GM12878 (cell line): ENCODE measurements at regions not wholly inside any gene's neighbourhood (a gene's known extent, or its start where the extent isn't known, plus 50 kb on each side); places are given as distances from the start of the nearest gene placed in this dataset.
"Not testable (repeated sequence)": the region's sequence is repeated elsewhere in the genome, so short reads cannot be mapped to it uniquely, and the experiment has no call there.

Experiments
- ATAC-seq: fragments of 200-7000 bp; cut with Tn5 transposase; 3 replicates; pipeline ENCODE4 v1.9.1; 2020; ENCODE audit warnings: mild to moderate bottlenecking, moderate library complexity
- BruUV-seq: library from RNA; stranded (reverse); fragments of 400-500 nt; replicated peaks from 2 replicates; lab custom pipeline; 2021; lab: Mats Ljungman, UMichigan
- CTCF ChIA-PET: fragments of 300-600 bp; sonication (Branson Sonifier 250); formaldehyde crosslinking; extraction: SDS; loops from one replicate; lab custom pipeline; 2021; ENCODE audit warnings: inconsistent platforms; lab: Yijun Ruan, JAX
- POLR2A ChIA-PET: fragments of 350-600 bp; formaldehyde crosslinking; extraction: SDS; loops from one replicate; lab custom pipeline; 2021; ENCODE audit warnings: inconsistent platforms; lab: Charles Lee
- RAD21 ChIA-PET: fragments of 300-600 bp; sonication (Branson Sonifier 250); formaldehyde crosslinking; loops from one replicate; lab custom pipeline; 2023; ENCODE audit warnings: antibody characterized with exemption; ENCODE audit not compliant: unreplicated experiment; lab: Charles Lee
- SMC1A ChIA-PET: fragments of 300-600 bp; sonication (Branson Sonifier 250); formaldehyde crosslinking; loops from one replicate; lab custom pipeline; 2023; ENCODE audit not compliant: unreplicated experiment, uncharacterized antibody; lab: Charles Lee
- DNase-seq: peaks from one replicate; pipeline ENCODE4 v3.0.0-alpha.2; 2011; ENCODE audit warnings: low read depth, low spot score
- FAIRE-seq: peaks from 3 replicates; lab custom pipeline; 2011; peaks lifted over from hg19 to GRCh38; lab: Jason Lieb, UNC
- H2AFZ ChIP-seq: 2 replicates; pipeline ENCODE4 v1.6.0; 2011; ENCODE audit warnings: low read depth, low read length, control low read depth; ENCODE audit not compliant: control insufficient read depth
- H3K27ac ChIP-seq: 2 replicates; pipeline ENCODE4 v1.5.1; 2011; ENCODE audit warnings: control low read depth; ENCODE audit not compliant: control insufficient read depth, insufficient read depth
- H3K27me3 ChIP-seq, 2 experiments: replicated peaks in 1 of 2; 2 replicates each; pipeline versions ENCODE4 v1.6.0 to v1.6.1; 2011; ENCODE audit warnings: low read length in 1 of 2; ENCODE audit not compliant: control insufficient read depth in 2 of 2, insufficient read depth in 2 of 2
- H3K36me3 ChIP-seq, 2 experiments: 2 replicates each; pipeline ENCODE4 v1.5.1; 2011; ENCODE audit warnings: low read length in 1 of 2; ENCODE audit not compliant: control insufficient read depth in 2 of 2, insufficient read depth in 2 of 2
- H3K4me1 ChIP-seq: 2 replicates; pipeline ENCODE4 v1.6.1; 2011; ENCODE audit warnings: mild to moderate bottlenecking, low read length, moderate library complexity, mixed read lengths; ENCODE audit not compliant: control insufficient read depth, insufficient read depth
- H3K4me2 ChIP-seq: 2 replicates; pipeline ENCODE4 v1.6.0; 2011; ENCODE audit warnings: control low read depth; ENCODE audit not compliant: control insufficient read depth, insufficient read depth
- H3K4me3 ChIP-seq: fragments of 200-600 bp; sonication (generic); 2 replicates; pipeline ENCODE4 v1.5.1; 2016
- H3K79me2 ChIP-seq: 2 replicates; pipeline ENCODE4 v1.6.0; 2011; ENCODE audit warnings: low read length; ENCODE audit not compliant: control insufficient read depth, insufficient read depth
- H3K9ac ChIP-seq: 2 replicates; pipeline ENCODE4 v1.8.0; 2011; ENCODE audit warnings: low read length, control low read depth, mixed read lengths; ENCODE audit not compliant: control insufficient read depth, insufficient read depth
- H3K9me3 ChIP-seq: replicated peaks from 3 replicates; pipeline ENCODE4 v1.5.1; 2011; ENCODE audit warnings: mild to moderate bottlenecking, low read length; ENCODE audit not compliant: control insufficient read depth, insufficient read depth
- H4K20me1 ChIP-seq: 2 replicates; pipeline ENCODE4 v1.6.0; 2011; ENCODE audit not compliant: control insufficient read depth, insufficient read depth
- BHLHE40 ChIP-seq, 2 experiments: fragments of 450-650 bp in 1 of 2; IDR thresholded peaks; 2 replicates each; pipeline ENCODE4 v1.6.1; 2011 to 2017; ENCODE audit warnings: low read depth in 2 of 2, borderline replicate concordance in 1 of 2, improper control_type of control experiment in 1 of 2, low read length in 1 of 2, mild to moderate bottlenecking in 1 of 2
- BRCA1 ChIP-seq: IDR thresholded peaks from 2 replicates; pipeline ENCODE4 v1.6.1; 2011; ENCODE audit warnings: low read depth, low read length, improper control_type of control experiment
- CREB1 ChIP-seq: IDR thresholded peaks from 2 replicates; pipeline ENCODE4 v1.6.1; 2012; ENCODE audit warnings: low read depth, mild to moderate bottlenecking, inconsistent platforms
- EGR1 ChIP-seq, 2 experiments: IDR thresholded peaks; 1 replicate in 1 of 2; 2 replicates in 1 of 2; pipeline ENCODE4 v1.6.1; 2011 to 2012; ENCODE audit warnings: low read depth in 2 of 2, low read length in 2 of 2, borderline replicate concordance in 1 of 2, mild to moderate bottlenecking in 1 of 2, moderate library complexity in 1 of 2
- JUNB ChIP-seq: IDR thresholded peaks from 2 replicates; pipeline ENCODE4 v1.6.1; 2016; ENCODE audit warnings: antibody characterized with exemption, mild to moderate bottlenecking
- LARP7 ChIP-seq: fragments of 450-650 bp; IDR thresholded peaks from 2 replicates; pipeline ENCODE4 v1.6.1; 2017; ENCODE audit warnings: mild to moderate bottlenecking
- RFX5 ChIP-seq: IDR thresholded peaks from 2 replicates; pipeline ENCODE4 v1.6.1; 2011; ENCODE audit warnings: low read depth, low read length, improper control_type of control experiment
- WGBS: methylation state at CpG from one replicate; pipeline ENCODE4 v1.1.6; 2016; ENCODE audit warnings: low lambda C conversion rate; ENCODE audit not compliant: insufficient replicate concordance, insufficient coverage; ENCODE audit errors: missing lambda C conversion rate; 5-methylcytosine and 5-hydroxymethylcytosine counted together
- in situ Hi-C: fragments of 300-500 bp; cut with MboI; formaldehyde crosslinking; loops from 9 replicates; pipeline ENCODE4 v1.14.3; 2018; ENCODE audit warnings: mixed read lengths
- intact Hi-C: fragments of 100-400 bp; cut with micrococcal nuclease; formaldehyde crosslinking; loops from one replicate; pipeline ENCODE4 v1.14.2; 2022; ENCODE audit not compliant: unreplicated experiment

DNA sequence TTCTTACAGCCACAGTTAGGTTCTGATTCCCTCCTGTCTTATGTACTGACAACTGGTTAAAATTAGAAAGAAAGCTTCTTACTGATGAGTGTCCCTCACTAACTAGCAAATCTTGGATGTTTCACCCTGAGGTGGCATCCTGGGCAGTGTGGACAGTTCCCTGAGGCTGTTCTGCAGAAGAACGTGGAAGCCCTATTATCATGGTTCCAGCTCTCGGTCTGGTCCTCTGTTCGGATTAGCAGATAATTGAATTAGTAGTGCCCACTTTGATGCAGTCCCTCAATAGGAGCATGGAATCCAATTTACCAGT is 381.7 kb upstream of the NT5C1B start:
- SMC1A ChIA-PET, result no interaction called here
- DNase-seq, result no peak
- no peak overlapping the region for H3K4me2 ChIP-seq
- H2AFZ ChIP-seq, result no peak overlapping the region
- no peak overlapping the region for H3K9ac ChIP-seq
- no peaks in the 10 kb centered on the region for H3K79me2 ChIP-seq
- CTCF ChIA-PET, result interaction anchor here (0.7 kb wide), 1 partner anchor 871 kb away, joined by 3 read pairs; no protein-coding TSS in a partner anchor
- WGBS, result 7% methylated on average over 3 of the region's 3 CpGs
- FAIRE-seq, result no peak
- BruUV-seq, result no TSS peak
- H3K27me3 ChIP-seq, result no peaks in the 10 kb centered on the region
- TF ChIP-seq BRCA1, result no peak
- in situ Hi-C loops (no loop called here), intact Hi-C loops (no loop called here)
- no peak overlapping the region for H3K27ac ChIP-seq
- no peaks in the 10 kb centered on the region for H3K9me3 ChIP-seq
- RAD21 ChIA-PET, result no interaction called here
- no peaks in the 10 kb centered on the region; the same call in 1 of the 2 replicates for H3K4me1 ChIP-seq
- H3K4me3 ChIP-seq, result no peak overlapping the region
- H3K36me3 ChIP-seq, result no peaks in the 10 kb centered on the region
- no peaks in the 10 kb centered on the region for H4K20me1 ChIP-seq
- POLR2A ChIA-PET, result no interaction called here
- ATAC-seq, result no peak

GRCh38 chr2:18966131-18966530 is 376.8 kb upstream of the NT5C1B start:
- no peak for FAIRE-seq
- DNase-seq, result no peak
- ATAC-seq, result no peak
- 0% methylated on average over 1 of the region's 1 CpG for WGBS
- no peaks in the 10 kb centered on the region for H3K4me1 ChIP-seq
- H3K4me2 ChIP-seq, result no peak overlapping the region
- RAD21 ChIA-PET, result no interaction called here
- H3K27me3 ChIP-seq, result no peaks in the 10 kb centered on the region; a peak in 1 of 4 replicates
- H3K36me3 ChIP-seq, result no peaks in the 10 kb centered on the region
- H3K9ac ChIP-seq, result no peak overlapping the region
- no peak overlapping the region for H3K4me3 ChIP-seq
- no peaks in the 10 kb centered on the region for H4K20me1 ChIP-seq
- no peak for TF ChIP-seq LARP7
- no peak for TF ChIP-seq EGR1 (IDR thresholded peaks at IDR 0.05; ENCODE audit: borderline replicate concordance in 1 of 2, low read depth in 2 of 2, low read length in 2 of 2)
- TF ChIP-seq RFX5, result no peak
- TF ChIP-seq CREB1, result no peak
- no peak for TF ChIP-seq JUNB
- TF ChIP-seq BHLHE40 (IDR thresholded peaks at IDR 0.05; ENCODE audit: borderline replicate concordance in 1 of 2, low read depth in 2 of 2, low read length in 1 of 2), result no peak
- CTCF ChIA-PET, result no interaction called here
- no peaks in the 10 kb centered on the region for H3K9me3 ChIP-seq
- SMC1A ChIA-PET, result no interaction called here
- in situ Hi-C loops (no loop called here), intact Hi-C loops (no loop called here)
- H3K27ac ChIP-seq, result no peak overlapping the region
- H2AFZ ChIP-seq, result no peak overlapping the region
- H3K79me2 ChIP-seq, result no peaks in the 10 kb centered on the region
- POLR2A ChIA-PET, result no interaction called here
- BruUV-seq, result no TSS peak

- FAIRE-seq, DNase-seq, BruUV-seq, RAD21 ChIA-PET, H3K9ac ChIP-seq, POLR2A ChIA-PET, H3K27me3 ChIP-seq, H3K36me3 ChIP-seq, H3K9me3 ChIP-seq, H3K79me2 ChIP-seq, intact Hi-C loops, H2AFZ ChIP-seq, H3K4me3 ChIP-seq, H3K27ac ChIP-seq, H4K20me1 ChIP-seq, CTCF ChIA-PET, H3K4me1 ChIP-seq, in situ Hi-C loops, H3K4me2 ChIP-seq, SMC1A ChIA-PET, ATAC-seq: not testable (repeated sequence)
- WGBS, result 10% methylated on average over 3 of the region's 3 CpGs
Measured at GRCh38 chr2:18963739-18964256, 374.4 kb upstream of the NT5C1B start.
